AG09309 (cell line): ENCODE measurements at regions not wholly inside any gene's neighbourhood (a gene's known extent, or its start where the extent isn't known, plus 50 kb on each side); places are given as distances from the start of the nearest gene placed in this dataset.
A peak's percentile ranks its signal among the peaks of the same experiment; 100 is the strongest.

Experiments used
- DNase-seq: peaks from one replicate; pipeline ENCODE4 v3.0.0-alpha.2; 2010; ENCODE audit warnings: low read depth
- H3K4me3 ChIP-seq: 2 replicates; pipeline ENCODE4 v1.5.1; 2011; ENCODE audit warnings: mild to moderate bottlenecking, low read depth, low read length, moderate library complexity; ENCODE audit not compliant: control insufficient read depth
- CTCF ChIP-seq: IDR thresholded peaks from 2 replicates; pipeline ENCODE4 v1.5.1; 2011; ENCODE audit warnings: mild to moderate bottlenecking, low read depth, low read length, inconsistent platforms; ENCODE audit not compliant: insufficient read depth, control insufficient read depth; ENCODE audit errors: missing control alignments

DNA sequence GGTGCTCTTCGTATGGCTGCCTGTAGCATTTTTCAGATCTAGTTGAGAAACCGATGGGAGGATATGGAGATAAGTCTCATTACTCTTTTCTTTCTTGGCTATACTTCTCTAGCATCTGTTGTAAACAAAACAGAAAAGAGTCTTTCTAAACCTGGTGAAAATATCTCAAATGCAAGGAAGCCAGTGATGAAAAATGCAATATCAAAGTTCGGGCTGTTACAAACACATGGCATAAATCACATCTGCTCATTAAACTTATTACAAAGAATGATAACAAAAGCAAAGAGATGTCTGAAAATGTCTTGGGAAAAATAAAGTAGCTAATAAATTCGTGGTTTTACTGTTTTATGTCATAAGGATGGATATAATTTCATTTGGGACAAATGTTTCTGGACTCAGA is 71.8 kb upstream of the IGFBP3 start:
- no peak for TF ChIP-seq CTCF
- DNase-seq = no peak
- H3K4me3 ChIP-seq = no peak overlapping the region

- no peak overlapping the region for H3K4me3 ChIP-seq
- no peak for DNase-seq
- no peak for TF ChIP-seq CTCF
These were observed 69.2 kb upstream of the IGFBP3 start for GRCh38 chr7:45990276-45990675.

GRCh38 chr7:45988405-45989057 is 67.5 kb upstream of the IGFBP3 start:
- no peak overlapping the region for H3K4me3 ChIP-seq
- no peak for TF ChIP-seq CTCF
- DNase-seq = no peak

DNA sequence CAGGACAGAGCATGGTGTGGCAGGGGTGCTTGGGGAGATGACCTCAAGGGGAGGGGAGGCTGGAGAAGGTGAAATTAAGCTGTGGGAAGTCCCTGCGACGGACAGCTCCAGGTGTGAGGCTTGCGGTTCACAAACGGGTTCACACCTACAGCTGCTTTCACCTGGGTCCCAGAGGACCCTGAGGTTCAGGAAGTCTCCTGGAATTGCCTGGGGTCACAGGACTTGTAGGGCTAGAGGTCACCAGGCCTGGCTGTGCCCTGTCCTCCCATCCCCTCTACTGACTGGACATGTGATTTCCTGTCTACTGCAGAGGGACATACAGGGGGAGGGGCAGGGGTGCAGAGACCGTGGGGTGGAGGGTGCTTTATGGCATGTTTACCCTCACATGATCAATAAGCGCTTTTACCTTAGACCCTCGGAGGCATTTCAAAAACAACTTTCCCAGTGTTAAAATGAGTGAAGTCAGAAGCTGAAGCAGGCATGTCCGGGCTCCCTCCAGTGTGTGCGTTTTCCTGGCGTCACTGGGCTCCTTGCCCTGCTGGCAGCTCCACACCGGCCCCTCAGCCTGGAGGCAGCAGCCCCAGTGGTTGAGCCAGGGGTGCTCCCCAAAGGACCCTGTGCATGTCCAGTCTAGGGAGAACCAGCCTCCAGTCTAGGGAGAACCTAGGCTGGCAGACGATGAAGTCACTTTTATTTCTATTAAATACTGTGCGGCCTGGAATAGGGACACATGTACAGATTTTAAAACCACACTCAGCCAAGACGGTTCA is 66.6 kb upstream of the IGFBP3 start:
- H3K4me3 ChIP-seq = no peak overlapping the region
- DNase-seq = no peak
- TF ChIP-seq CTCF = no peak

DNA sequence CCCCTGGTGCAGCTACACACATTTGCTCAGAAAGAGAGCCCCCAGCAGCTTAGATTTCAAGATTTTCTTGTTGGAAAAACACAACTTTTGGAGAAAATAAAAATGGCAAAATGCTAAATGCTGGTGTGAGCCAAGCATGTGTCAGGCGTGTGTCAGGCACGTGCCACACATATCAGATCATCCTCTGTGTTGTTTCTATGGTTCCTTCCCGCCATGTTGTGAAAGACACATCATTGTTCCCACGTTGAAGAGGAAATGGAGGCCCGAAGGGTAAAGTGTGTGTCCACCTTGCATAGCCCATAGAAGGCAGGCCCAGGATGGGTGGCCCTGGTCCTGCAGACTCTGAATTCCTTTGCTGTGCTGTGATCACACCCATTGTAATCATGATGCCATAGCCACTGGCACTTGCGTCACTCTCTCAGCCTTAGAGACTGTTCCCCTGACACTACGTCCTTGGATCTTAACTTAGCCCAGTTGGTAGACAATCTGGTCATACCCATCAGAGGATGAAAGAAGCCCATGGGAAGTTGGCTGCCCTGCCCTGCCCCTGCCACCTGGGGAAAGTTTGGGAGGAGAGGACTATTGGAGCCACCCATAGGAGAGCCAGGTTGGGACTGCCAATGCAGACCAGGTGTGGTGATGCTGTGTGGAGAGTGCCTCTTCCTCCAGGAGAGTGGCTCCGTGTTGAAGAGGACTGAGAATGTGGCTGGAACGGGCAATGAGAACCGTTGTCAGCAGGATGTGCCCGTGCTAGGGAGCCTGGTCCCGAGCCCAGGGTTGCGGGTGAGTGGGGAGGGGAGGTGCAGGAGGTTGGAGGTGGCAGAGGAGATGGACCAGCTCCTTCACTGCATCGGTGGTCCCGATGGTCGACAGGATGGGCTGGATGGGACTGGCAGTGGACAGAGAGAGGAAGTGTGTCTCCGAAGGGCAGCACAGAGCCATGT is 65.6 kb upstream of the IGFBP3 start:
- DNase-seq = no peak
- no peak for TF ChIP-seq CTCF
- H3K4me3 ChIP-seq = no peak overlapping the region

DNA sequence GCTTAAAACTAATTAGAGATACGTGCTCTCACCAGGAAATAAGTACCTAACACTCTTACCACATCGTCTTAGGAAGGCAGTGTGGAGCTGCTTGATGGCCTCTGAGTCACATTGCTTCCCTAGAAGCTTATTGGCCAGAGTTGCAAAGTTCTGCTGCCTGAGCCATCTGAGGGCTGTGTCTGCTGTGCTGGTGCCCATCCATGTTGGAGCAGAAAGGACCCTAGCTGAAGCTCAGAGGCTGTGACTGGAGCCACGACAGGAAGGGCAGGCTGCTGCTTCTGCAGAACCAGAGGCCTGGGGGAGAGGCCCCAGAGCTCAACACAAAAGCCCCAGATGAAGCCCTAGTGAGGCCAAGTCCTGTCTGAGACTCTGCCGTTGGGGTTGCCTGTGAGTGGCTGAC is 64.8 kb upstream of the IGFBP3 start:
- TF ChIP-seq CTCF = no peak
- no peak overlapping the region for H3K4me3 ChIP-seq
- DNase-seq = peak; percentile 49
